HG03103 (cell line): ENCODE measurements at regions not wholly inside any gene's neighbourhood (a gene's known extent, or its start where the extent isn't known, plus 50 kb on each side); places are given as distances from the start of the nearest gene placed in this dataset.

Experiments
- ATAC-seq: cut with Tn5 transposase; IDR thresholded peaks from one replicate; pipeline ENCODE4 v1.9.1; 2021; ENCODE audit warnings: low read depth; ENCODE audit not compliant: unreplicated experiment

DNA sequence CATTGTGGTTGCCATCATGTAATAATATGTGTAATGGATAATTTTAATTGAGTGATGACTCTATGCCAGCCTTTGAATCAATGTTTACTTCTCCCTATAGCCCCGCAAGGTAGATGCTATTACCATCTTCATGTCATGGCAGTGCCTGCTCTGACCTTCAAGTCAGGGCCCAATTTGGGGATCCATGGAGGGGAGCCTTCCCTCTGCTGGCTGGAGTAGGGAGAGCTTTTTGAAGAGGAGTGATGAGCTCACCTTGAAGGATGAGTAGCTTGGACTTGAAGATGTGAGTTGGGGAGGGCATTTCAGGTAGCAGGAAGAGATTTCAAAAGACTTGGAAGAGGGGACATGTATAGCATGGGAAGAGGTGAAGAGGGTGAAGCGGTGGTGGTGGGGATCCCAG, 189.2 kb downstream of the FOXD2 start:
- ATAC-seq, result no peak

DNA sequence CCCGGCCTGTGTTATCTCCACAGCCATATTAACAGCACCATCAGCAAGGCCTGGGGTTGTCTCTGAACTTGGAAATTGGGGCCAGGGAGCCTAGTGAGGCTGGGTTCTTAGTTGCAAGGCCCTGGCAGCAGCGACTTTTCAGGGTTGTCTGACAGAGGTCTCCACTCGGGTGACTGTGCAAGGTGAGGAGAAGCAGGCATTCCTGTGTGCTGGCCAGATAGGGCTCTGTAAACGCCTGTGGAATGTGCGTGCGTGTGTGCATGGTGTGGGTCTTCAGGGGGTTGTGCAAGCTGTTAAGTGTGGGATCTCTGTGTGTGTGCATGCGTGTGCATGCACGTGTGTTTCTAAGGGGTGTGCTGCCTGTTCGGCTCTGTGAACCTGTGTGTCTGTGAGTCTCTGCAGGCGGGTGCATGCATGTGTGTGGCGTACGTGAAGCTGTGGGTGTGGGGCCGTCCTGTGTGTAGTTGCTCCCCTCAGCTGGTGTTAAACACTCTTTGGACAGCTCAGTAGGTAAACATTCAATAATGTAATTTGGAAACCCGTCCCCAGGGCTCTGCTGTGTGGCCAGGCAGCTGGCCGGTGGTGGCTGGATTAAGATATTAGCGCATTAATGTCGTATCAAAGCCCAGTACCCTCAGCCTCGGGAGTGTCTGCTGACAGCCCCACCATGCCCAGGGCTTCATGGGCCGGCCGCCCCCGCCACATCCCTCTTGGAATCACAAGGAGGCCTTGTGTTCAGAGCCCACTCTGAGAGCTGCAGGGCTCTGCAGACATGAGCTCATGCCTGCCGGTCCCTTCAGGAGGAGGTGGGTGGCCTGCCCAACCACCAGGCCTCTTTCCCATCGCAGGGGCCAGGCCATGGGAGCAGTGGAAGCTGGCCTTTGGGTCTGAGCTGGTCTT, 189.9 kb downstream of the FOXD2 start:
- no peak for ATAC-seq

DNA sequence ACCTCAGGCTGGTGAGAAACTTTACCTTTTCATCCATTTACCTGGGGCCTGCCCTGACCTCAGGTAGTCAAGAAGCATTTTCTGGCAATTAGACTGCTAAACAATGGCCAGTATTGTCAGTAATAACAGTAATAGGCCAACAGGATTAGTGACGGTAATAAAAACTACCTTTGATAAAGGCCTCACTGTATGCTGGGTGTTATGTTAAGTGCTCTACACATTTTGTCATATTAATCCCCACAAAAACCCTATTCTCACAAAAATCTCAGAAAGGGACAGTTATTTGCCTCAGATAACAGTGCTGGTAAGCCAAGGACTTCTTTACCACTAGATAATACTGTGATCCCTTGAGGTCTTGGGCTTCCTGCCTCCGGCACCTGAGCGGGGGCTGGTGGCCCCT, 191.4 kb downstream of the FOXD2 start:
- ATAC-seq, result no peak

DNA sequence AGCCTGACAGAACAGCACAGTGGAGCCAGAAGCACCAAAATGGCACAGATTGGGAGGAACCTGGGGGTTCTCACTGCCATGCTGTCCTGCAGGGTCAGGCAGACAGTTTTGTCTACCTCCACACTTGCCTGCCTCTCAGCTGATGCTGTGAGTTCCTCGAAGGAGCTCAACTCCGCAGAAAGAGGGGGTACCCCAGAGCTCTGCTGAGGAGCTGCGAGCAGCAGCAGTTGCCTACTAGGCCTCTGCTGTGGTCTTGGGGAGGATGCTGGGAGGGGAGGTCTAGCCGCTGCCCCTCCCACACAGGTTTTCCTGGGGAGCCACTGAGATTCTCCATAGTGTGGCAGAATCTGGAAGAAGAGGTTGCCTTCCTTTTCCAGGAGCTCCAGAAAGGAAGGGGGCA, 192.5 kb downstream of the FOXD2 start:
- ATAC-seq, result no peak

DNA sequence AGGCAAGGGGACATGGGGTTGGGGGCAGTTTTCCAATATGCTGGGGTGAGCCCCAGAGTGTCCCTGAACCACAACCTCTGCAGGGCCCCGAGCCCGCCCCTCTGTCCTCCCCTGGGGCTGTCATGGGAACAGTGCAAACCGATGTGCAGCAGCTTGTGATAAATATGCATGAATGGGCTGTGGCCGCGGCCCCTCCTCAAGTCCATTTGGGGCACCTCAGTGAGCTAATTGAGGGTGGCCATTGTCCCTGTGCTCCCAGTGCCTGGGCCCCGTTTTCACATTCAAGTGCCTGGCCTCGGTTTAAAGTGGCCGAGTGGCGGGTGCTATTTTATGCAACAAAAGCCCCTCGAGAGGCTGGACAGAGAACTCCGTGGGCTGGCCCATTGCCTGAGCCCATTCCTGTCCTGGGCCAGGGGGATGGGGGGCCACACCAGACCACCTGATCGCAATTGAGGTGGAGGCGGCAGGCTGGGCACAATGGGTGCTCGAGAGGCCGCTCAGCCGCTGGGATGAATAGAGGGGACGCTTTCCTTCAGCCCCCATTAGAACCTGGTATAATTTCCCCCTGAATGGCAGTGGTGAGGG, 193.7 kb downstream of the FOXD2 start:
- ATAC-seq, result no peak

DNA sequence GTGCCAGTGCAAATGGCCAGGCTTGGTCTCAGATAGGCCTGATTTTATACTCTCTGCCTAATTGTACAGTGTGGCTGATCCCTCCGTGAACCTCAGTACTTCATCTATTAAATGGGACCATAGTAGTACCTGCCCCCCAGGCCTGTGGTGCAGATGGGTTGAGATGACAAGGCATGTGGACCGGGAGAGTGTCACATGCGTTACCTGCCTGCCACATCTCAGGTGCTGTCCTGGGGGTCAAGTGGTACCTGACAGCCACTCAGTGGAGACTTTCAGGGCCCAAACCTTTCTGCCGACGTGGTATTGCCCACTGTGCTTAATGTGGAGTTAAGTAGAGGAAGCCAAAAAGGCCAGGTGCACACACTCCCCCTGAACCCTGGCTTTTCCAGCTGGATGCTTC, 197.3 kb downstream of the FOXD2 start:
- ATAC-seq, result no peak

DNA sequence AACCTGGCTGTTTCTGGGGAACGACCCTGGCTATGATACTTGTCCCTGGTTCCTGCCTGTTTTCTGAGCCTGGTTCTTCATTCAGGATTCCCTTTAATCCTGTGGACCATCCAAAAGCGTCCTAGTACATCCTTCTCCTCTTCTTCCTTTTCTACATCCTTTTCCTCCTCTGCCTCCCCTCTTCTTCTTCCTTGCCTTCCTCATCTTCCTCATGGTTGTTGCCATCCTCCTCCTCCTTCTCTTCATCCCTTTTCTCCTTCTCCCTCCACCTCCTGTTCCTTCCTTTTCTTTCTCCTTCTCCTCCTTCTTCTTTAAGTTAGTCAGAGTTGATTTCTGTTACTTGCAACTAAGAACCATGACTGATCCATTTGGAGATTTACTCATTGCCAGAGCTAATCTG, 197.8 kb downstream of the FOXD2 start:
- no peak for ATAC-seq

DNA sequence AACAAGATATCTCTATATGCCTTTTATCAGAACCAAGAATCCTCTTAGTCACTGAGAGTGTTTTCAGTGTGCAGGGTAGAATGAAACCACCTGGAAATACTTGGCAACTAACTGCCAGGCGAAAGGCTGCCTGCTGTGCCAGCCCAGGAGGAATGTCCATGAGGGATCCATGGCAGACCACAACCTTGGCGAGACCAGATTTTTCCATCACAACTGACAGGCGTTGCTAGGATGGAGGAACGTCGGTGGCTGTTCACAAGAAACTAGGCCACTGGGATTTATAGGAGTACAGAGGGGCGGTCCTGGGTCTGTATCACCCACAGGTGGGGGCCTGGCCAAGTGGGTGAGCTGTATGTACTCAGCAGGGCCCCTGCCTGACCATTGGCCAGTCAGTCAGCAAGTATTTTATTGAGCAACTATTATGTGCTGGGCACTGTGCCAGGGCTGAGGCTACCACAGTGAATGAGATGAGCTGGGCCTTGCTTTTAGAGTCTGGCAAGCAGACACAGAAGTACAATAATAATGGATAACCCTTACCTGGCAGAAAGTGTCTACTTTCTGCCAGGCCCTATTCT, 199.4 kb downstream of the FOXD2 start:
- ATAC-seq, result no peak

DNA sequence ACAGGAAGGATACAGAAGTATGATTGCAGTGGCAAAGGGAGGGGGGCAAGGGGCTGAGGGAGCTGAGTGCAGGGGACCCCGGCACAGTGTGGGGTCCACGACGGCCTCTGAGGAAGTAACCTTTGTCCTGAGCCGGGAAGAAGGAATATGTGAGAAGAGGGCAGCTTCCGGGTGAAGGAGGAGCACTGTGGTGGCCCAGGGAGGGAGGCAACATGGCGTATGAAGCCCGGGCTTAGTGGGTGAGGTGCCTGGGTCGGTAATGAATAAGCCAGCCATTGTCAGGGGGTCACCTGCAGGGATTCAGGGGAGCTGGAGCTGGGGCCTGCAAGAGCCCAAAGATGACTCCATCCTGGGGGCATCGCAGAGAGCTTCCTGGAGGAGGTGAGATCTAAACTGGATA, 200.4 kb downstream of the FOXD2 start:
- ATAC-seq, result no peak

DNA sequence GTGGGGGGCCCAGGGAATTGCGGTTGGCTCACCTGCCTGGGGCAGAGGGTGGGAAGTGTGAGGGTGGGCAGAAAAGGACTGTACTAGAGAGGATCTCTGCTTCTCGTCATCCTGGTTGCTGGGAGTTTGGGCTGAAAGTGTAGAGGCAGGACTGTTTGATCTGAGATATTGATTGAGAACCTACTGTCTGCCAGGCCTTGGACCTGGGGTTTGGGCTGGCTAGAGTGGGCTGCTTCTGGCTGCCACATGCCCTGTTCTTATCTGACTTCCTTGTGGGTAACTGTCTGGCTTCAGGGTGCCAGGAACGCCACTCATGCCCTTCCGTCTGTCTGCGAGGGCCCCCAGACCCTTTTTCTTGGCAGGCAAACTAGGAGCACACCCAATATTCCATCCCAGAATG, 200.9 kb downstream of the FOXD2 start:
- ATAC-seq, result no peak

DNA sequence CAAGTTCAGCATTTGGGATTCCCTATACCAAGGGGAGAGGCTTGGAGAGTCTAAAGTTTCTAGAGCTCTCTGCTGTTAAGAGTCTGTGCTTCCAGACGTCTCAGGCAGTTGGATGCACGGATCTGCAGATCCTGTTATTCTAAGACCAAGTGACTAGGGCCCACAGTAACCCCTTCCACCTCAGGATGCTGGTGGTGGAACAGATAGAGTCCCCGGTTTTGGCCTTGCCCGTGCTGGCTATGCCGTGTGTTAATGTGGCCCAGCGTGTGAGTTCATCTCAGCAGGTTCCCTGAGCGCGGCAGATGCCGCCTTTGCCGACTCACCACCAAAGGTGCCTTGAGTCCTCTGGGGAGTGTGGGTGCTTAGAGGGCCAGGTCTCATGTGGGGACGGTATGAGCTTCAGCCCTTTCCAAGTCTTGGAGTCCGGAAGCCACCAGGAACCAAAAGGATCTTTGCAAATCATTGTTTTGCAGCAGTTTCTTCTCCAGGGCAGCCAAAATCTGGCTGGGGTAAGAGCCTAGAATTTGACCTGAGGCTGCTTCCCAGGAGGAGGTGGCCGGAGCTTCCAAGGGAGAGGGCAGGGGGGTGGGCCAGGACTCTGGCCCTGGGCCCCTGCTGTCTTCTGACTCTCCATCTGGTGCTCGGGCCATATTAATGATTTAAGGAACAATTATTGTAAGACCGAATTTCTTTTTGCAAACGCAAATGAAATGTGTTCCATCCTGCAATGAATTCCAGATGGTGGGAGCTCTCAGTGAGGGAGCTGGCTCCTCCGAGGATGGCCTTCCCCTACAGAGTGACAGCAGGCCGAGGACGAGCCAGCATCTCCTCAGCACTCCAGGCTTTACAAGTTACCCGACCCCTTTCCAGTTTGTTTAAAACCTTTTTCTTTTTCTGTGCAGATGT, 205.7 kb downstream of the FOXD2 start:
- no peak for ATAC-seq

DNA sequence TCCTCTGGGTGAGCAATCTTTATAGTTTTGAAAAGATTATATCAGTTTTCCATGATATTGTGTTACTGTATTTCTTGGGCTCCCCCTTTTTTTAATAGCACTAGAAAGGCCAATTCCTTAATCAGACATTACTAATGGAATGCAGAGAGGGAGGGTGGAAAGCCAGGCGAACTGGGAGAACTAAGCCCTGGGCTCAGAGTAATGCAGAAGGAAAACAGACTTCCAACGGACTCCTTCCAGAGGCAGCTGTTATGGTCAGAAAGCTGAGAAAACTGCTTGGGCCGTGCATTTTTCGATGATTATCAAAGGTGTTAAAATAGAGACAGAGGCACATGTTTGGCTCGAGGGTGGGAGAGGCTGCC, 206.3 kb downstream of the FOXD2 start:
- no peak for ATAC-seq

DNA sequence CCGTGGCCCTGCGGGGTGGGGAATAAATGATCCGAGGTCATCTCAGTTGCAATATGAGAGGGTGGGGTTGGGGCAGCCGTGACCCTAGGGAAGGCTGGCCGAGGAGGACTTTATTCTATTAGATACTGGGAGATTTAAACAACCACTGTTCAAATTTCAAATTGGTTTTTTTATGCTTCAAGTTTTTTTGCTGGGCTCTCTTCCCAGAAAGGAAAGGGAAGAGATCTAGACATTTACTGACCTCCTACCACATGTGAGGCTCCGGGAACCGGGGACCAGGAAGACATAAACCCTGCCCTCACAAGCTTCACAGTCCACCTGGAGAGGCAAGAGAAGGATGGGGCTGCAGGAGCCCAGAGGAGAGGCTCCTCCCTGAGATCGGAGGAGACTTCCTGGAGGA, 207.3 kb downstream of the FOXD2 start:
- no peak for ATAC-seq

DNA sequence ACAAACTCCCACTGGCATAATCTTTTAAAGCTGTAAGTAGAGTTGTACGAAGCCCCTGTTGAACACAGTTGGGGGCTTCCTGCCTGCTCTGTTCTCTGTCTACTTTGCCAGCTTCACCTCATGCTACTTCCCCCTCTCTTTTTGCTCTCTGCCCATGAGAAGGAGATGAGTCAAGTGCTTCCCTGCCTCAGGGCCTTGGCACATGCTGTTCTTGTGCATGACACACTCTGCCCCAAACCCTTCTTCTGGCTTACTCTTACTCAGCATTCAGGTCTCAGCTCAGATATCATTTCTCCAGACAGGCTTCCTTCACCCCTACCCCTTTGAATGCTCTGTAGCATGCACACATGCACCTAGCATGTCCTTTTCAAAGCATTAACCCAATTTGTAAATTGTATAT, 208.8 kb downstream of the FOXD2 start:
- no peak for ATAC-seq

DNA sequence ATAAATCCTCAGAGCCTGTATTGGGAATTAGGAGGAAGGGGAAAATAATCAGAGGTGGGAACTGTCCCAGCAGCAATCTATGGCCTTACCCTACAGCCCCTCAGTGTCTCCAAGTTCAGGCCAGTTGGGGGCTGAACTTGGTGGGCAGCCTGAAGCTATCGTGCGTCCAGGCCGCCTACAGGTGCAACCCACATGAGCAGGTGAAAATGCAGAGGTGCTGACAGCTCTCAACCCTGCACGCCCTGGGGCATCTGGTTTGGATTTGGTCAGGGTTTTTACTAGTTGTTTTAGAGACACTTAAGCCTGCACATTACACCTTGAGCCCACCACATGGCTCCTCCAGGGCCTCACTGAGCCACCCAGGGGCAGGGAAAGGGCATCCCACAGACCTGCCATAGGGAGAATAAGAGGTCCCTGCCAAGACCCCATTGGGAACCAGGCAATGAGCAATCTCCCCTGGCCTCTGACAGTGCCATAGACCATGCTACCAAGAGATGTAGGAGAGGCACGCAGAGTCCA, 209.5 kb downstream of the FOXD2 start:
- no peak for ATAC-seq

DNA sequence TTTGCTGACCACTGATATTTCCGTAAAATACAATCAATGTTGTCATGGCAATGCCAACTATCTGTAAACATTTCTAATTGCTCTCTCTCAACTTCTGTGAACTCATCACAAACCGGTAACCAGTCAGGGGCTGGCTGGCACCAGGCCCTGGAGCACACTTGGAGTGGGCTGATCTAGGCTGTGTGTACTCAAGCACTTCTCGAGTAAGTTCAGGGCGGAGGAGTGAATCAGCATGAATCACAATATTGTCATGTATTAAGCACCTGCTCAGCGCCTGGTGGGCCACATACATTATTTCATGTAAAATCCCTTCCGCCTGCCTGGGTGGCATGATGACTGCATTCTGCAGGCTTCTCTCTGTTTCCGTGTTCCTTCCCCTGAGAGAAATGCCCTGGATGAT, 212.4 kb downstream of the FOXD2 start:
- ATAC-seq, result no peak

DNA sequence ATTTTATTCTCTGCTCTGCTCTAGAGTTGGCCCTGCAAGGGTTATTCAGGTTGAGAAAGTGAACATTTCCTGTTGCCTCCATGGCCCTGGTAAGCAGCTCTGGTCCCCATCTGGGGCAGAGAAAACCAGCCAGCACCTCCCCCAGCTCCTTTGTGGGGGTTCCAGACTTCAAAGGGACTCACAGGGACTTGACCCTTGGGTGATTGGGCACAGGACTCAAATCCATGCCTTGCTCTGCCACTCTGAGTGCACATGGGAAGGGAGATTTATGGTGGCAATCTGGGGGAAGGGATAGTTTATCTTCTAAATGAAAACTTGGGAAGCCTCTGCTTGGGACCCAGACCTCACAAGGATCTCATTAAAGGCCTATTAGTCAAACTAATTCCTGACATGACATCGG, 212.8 kb downstream of the FOXD2 start:
- no peak for ATAC-seq

DNA sequence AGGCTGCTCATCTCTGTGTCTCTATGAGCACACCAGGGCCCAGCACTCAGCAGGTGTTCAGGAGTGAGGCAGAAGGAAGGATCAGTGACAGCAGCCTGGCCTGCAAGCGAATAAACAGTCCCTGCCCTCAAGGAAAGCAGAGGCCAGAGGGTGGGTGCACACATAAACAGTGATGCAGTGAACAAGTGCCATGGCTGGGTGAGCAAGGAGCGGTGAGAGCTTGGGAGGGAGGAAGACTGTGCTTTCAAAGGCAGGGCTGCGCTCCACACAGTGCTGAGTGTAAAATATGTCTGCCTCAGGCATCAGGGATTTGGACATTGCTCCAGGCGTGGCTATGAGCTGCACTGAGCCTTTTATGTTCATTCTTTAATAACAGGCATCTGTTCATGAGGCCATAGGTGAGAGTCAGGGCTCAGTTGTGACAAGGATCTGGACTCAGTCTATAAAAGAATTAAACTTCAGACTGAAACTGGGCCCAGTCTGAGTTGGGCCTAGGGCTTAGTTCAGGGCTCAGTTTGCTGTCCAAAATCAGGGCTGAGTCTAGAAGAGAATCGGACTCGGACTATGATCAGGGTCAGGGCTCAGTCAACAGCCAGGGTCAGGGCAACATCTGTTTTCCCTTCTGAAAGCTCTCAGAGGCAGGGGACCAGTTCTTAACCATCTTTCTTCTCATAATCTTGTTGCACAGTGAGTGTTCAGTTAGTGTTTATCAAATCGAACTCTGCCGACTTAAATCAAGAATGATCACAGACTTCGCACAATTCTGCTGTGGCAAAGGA, 213.7 kb downstream of the FOXD2 start:
- ATAC-seq, result no peak

DNA sequence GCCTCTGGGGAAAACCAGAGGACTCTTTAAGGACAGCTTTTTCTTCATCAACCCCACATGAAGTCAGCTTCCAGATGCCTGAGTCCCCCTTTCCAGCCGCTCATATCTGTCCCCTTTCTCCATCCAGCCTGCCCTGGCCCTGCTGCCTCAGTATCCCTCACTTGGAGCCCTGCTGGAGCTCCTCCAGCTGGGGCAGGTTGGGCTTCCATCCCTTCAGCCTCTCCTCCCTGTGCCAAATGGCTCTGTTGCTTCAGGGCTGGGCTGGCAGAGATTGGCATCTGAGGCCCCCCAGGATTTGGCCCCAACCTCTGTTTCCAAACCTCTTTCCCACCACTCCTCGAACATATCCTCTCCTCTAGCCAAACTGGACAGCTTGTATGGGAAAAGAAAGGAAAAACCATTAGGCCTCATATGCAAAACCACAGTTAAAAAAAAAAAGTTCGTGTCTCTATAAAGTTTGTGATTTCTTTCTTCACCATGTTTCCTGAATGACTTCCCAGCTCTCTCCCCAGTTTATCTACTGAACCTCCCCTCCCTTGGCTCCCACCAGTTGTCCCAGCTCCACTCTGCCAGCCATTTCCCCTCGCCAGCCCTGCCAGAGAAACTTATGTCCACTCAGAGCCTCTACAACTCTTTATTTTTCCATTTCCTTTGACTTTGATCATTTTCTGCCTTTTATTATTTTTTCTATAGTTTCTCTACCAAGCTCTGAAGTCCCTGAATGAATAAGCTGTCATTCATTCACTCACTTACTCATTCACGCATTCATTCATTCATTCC, 217.9 kb downstream of the FOXD2 start:
- ATAC-seq, result no peak
